Stimulated activated CD8-positive, alpha-beta memory T cell treated with anti-CD3 and anti-CD28 coated beads, Interleukin-12 subunit alpha, Interleukin-12 subunit beta, amount 100 ng/mL, for 1 hour (primary cell): ENCODE measurements at regions not wholly inside any gene's neighbourhood (a gene's known extent, or its start where the extent isn't known, plus 50 kb on each side); places are given as distances from the start of the nearest gene placed in this dataset.
"Not testable (repeated sequence)": the region's sequence is repeated elsewhere in the genome, so short reads cannot be mapped to it uniquely, and the experiment has no call there.

Experiments
- DNase-seq: peaks from one replicate; pipeline ENCODE4 v3.0.0-alpha.2; 2020; ENCODE audit warnings: low read depth

DNA sequence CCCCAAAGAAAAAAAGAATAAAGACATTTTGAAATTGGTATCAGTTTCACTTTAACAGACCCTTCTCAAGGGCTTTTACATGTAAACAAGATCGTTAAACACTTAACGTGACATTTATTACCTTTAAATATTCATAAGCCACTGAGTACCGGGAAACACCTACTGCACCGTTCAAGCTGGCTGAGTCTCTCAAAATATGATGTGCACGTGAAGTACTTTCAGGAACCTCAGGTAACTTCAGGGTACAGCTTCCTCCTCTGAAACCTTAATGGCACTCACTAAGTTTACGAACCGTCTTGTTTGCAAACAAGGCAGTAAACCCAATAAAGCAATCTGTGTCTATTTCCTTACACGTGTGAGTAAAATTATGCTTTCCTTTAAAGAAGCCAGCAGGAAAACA lies 105.5 kb upstream of the TENM4 start:
- DNase-seq, result no peak

DNA sequence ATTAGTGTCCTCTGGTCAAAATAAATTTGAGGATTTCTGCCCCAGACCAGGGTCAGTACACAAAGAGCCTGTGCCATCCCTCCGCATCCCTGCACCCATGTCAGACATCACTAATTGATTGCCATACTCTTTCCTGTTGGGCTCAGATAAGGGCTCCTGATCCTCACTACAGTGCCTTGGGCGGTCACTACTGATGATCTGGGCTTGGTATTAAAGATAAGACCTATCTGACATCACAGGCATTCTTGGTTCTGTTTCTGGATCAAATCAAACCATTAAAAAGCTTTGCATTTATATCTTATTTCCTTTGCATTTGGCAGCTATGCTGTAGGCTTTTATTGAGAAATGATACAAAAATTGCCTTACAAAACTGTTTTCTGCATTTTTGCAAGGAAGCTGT lies 103.5 kb upstream of the TENM4 start:
- no peak for DNase-seq

DNA sequence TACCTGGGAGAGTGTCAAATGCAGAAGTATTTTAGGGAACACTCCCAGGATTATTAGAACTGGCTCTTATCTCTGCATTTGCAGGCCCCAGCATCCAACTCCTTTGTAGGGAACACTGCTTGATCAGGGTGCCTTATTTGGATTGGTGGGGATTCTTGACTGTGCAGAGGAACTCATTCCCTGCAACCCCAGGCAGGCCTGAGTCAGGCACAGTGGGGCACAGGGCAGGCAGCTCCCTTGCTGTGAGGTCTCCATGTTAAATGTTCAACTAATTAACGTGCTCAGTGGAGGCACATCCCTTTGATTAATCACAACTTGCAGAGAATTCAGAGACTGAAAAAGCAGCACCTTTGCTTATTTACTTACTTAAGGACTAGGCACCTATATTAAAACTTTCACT lies 102.3 kb upstream of the TENM4 start:
- no peak for DNase-seq

DNA sequence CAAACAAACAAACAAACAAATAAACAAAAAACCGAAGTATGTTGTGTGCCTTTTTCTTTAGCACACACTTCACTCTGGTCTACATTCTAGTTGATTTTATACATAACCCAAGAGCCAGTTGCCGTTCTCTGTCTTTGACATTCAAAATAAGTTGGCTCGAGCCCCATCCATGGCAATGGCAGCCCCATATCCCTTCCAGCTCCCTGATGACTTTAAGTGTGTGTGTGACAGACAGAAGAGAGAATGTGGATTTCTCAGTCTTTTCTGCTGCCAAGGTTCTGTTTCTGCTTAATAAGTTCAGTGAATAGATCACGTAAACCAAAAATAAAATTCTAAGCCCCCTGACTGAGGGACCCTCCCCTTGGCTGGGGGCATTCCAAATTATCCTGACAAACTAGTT lies 100.6 kb upstream of the TENM4 start:
- DNase-seq, result no peak

DNA sequence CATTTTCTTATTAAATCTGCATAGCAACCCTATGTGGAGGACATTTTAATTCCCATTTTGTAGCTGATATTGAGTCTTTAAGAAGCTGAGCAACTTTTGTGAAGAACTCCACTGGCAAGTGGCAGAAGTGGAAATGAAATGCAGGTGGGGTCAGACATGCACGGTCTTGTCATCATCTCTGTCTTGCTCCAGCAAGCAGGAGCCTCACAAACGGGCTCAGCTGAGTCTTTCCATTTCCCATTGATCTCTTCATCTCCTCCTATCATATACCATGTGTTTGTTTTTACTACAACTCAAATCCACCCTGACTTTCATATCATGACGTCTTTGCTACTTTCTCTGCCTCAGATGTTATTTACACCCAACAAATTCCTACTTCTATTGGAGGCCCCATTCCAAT lies 97.9 kb upstream of the TENM4 start:
- no peak for DNase-seq

DNA sequence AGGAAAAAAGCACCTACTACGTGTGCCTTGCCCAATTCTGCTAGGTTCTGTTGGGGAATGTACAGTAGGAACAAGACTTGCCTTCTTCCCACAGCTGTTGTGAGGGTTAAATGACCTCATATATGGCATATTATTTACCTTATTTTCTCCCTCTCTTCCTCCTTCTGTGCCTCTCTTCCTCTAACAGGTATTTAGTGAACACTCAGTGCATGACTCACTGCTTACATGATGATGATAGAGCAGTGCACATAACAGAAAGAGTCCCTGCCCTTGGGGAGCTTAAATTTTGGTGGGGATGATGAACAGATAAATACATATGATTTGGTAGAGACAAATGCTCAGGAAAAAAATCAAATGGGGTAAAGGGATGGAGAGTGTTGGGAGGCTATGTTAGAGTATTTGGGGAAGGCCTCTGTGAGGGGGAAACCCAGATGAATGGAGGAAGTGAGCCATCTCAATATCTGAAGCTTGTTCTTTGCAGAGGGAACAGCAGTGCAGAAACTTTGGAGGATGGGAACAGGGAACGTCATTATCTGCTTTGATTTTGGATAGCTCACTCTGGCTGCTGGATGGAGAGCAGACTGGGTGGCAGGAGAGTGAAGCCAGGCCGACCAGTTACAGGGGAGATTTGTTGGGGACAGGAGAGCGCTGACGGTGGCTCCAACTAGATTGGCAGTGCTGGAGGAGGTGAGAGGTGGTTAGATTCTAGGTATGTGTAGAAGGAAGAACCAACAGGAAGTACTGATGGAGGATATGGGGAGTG lies 95.5 kb upstream of the TENM4 start:
- DNase-seq, result no peak

DNA sequence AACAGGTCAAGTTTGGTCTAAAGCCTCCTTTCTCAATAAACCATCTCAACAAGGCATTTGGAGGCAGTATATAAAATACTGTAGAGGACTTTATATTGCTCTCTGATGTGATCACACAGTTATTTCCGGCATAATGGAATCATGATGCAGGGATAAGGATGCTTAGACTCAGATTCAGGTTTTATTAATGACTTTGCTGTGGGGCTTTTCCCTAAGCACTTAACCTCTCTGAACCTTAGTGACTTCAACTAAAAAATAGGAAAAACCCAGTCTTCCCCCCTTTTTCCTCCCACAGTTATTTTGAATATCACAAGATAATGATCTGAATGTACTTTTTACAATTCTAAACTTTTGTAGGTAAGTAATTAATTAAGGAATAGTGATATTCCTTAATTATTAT lies 94.8 kb upstream of the TENM4 start:
- DNase-seq, result no peak

DNA sequence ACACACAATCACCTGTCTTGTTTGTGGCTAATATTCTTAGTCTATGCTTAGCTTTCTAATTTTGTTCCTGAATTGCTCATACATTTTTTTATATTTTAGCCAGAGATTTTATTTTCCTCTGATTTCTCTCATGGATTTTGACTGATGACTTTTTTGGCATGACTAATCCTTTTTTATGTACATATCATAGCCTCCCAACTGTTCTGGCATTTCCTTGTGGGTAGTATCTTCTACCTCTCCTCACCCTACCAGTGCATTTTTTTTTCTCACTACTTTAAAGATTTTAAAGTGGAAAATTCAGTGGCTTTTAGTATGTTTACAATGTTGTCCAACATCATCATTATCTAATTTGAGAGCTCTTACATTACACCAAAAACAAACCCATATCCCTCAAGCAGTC lies 84.4 kb upstream of the TENM4 start:
- DNase-seq, result no peak

DNA sequence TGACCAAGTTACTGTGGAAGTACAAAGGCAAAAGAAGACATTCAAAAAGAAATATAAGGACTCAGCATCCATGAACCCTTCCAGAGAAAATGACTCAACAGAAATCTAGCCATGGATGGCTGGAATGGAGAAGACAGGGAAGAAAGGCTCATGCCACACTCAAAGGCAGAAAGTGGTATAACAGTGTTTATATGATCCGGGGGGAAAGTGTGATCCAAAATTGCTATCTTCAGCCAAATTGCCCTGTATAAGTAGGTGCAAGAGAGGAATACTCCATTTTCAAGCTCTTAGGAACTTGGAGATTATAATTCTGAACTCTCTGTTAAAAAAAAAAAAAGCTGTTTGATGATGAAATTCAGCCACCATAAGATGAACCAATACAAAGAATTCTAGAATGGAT lies 81.8 kb upstream of the TENM4 start:
- DNase-seq, result no peak

DNA sequence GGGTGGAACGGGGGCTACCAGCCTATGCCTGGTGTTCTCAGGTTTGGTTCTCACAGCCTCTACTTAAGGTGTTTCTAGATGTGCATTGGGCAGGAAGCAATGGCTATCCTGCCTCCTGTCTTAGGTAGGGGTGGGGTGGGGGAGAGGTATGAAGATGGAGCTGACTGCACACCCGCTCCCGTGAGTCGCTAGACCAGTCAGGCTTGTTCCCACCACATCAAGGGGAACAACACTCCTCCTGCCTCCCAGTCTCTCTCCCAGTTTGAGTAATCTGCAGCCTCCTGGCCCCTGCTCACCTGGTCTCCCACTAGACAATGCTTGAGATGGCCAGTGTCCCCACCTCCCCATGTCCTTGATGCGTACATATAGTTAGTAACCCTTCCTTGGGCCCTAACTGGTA lies 79.3 kb upstream of the TENM4 start:
- no peak for DNase-seq

DNA sequence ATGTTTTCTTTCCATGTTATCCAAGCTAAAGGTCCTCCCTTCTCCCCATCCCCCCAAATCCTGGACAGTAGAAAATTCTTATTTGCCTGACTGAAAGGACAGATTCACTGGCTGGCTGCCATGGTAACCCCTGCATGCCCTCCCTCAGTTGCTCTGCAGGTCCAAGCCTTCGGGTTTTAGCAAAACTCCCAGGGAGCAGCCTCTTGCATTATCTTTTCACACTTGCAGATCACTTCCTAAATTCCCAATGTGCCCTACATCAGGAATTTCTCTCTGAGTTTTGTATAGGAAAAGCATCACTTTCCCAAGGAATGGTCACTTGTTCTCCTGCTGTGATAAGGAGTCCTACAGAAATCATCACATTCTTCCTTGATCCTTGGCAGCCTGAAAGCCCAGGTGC lies 75.0 kb upstream of the TENM4 start:
- DNase-seq, result no peak

DNA sequence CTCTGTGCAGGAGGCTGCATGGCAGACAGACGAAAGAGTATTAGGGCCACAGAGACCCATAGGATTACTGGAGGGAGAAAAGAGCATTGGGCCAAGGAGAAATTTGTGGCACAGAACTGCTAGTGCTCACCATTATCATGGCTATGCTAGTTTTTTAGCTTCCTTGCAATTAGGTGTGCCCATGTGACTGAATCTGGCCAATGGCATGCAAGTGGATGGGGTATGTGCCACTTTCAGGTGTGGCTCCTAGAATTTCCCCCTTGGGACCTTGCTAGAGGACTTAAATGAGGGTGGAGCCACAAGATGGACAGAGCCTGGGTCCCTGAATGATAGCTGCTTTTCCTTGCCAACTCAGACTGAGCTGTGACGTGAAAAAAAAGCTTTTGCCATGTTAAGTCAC lies 73.9 kb upstream of the TENM4 start:
- DNase-seq, result no peak

DNA sequence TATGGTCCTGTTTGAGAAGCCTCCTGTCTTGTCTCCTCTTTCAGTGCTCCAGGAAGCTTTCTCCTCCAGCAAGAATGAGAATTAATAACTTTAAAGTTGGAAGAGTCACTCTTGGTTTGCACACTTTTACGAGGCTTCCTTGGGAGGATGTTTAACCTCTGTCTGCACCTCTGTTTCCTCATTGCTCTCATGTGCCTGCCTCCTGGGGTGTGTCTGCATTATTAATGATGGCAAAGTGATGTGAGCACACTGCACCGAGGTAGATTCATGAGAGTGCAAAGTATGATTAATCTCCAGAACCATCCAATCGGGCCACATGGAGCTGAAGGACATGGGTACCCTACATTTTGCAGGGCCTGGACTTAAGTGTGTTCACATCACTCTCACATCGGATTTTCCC lies 73.5 kb upstream of the TENM4 start:
- no peak for DNase-seq

DNA sequence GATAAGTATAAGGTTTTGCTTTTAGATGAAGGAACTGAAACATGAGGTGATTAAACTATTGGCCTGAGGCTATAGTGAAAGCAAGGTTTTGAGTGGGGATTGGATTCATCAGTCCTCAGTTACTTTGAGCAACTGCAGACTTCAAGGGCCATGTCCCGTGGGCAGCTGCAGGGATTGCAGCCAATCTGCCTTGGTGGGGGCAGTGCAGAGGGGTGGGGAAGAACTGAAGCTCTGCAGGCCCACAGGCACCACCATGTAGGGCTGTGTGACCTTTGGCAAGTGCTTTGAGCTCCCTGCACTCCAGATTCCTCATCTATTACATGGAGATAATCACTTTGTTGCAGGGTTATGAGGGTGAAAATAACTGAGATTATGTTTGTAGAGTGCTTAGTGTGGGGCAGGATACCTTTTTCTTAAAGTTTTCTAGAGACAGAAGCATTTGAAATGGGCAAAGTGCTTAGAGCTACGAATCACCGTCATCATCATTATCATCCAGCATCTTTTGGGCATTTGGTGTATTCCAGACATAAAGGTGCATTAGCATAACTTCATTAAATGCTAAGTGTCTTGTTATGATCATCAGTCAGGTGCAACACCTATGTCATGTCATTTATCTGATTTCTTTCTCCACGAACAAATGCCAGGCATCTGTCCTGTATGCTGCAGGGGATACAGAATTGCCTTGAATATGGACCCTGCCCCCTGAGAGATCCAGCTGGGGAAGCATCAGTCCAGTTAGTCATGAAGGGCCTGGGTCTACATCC lies 72.1 kb upstream of the TENM4 start:
- no peak for DNase-seq

DNA sequence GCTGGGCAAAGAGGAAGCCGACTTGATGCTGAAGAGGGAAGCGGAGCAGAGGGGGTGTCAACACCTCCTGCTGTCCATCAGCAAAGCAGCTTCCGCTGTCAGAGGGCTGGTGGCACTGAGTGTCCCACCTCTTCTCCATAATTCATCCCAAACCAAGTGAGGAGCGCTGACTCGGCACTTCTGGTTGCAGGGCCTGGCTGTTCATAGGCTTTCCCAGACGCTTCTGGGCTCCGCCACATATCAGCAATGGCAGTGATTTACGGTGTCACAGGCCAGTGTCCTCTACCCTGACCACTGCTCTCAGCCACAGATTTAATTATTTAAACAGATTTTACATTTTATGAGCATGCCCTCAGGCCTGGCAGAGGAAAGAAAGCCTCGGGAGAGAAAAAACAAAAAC lies 70.1 kb upstream of the TENM4 start:
- DNase-seq, result no peak

DNA sequence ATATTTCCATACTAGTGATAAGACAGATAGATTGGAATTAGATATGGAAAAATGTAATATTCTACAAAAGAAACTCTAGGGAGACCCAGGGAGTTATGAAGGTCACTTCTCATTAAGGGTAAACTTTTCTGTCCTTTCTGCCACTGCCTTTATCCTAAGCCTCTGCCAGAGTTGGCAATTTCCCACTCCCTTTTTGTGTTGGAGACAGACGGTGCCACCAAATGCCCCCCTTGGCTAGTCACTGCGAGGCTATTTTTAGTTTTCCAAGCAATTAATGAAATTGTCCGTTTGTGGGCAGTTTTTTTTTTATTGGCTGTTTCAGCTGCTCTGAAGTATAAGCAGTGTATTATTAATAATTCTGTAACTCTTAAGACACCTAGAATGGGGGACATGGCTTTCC lies 67.6 kb upstream of the TENM4 start:
- no peak for DNase-seq

DNA sequence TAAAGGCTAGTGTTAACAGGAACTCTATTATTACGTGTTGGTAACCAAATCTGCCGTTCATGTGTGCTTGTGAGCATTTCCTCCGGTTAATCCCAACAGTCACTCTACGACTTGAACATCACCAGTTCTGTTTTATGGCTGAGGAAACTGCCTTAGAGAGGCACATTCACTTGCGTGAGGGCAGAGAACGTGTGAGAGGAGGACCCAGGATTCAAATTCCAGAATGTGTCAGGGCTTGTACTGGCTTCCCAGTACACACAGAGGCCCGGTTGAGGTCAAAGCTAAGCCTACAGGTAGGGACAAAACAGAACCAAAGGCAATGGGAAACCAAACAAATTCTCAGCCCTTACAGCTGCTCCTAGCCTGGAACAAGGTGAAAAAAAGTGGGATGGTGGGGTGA lies 66.9 kb upstream of the TENM4 start:
- no peak for DNase-seq

DNA sequence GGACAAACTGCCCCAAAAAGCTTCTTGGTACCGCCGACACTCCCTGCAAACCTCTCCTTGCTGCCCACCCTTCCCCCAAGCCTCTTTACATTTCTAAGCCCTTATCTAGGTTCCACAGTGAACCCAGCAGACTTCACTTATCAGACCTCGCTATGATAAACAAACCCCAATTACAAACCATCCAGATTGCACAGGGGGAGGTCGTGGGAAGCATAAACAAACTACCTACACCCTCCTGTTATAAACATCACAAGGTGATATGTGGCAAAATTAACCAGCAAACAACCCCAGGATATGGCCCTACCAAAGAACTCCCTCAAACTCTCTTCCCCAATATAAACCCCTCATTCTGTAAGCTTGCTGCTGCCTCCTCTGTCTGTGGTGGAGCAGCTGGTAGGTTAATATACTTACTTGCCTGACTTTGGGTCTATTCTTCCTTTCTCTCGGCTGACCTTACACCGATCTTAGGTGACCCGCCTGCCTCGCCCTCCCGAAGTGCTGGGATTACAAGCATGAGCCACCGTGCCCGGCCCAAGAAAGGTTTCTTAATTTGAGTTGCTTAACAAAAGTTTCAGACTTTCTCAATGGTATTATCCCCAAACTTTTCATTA lies 66.0 kb upstream of the TENM4 start:
- DNase-seq, result no peak

DNA sequence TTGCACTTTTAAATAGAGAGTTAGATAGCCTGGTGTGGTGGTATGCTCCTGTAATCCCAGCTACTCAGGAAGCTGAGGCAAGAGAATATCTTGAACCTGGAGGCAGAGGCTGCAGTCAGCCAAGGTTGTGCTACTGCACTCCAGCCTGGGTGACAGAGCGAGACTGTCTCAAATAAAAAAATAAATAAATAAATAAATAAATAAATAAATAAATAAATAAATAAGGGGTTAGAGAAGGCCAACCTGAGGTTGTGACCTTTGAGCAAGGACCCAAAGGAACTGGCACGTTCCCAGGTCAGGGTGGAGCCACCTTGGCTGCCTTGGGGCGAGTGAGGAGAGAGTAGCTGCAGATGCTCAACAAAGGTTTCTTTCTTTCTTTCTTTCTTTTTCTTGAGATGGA lies 65.3 kb upstream of the TENM4 start:
- DNase-seq, result no peak

DNA sequence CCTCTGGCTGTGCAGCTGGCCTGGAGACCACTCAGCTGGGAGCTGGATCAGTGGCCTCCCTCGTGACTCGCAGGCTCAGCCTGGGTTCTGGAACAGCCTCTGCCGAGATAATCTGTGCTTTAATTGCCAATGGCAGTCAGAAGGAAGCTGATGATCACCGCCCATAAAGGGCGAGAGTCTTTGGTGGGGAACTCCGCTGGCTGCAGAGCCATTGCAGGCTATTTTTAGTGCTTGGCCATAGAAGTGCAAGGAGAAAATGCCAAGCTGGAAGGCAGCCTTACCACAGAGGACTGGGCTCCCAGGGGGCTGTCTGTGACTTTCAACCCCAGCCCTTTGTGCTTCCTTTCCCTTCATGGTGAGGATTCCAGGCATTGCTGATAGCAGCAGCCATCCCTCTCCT lies 62.2 kb upstream of the TENM4 start:
- no peak for DNase-seq

DNA sequence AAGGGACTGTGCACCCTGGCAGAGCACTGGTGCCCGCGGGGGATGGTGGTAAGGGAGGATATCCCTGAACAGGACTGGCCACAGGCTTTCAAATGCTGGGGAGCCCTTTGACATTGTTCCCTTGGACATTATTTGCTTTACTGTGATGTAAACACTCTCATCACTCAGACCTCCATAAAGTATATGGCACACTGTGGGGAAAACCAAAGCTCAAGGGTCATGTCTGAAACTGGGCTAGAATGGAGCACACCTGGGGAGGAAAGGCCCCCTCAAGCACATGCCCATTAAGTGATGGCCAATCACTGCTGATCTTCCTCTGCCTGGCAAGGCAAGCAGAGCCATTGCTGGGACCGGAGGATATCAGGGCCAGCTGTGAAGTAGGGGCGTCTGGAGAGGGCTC lies 60.9 kb upstream of the TENM4 start:
- no peak for DNase-seq

DNA sequence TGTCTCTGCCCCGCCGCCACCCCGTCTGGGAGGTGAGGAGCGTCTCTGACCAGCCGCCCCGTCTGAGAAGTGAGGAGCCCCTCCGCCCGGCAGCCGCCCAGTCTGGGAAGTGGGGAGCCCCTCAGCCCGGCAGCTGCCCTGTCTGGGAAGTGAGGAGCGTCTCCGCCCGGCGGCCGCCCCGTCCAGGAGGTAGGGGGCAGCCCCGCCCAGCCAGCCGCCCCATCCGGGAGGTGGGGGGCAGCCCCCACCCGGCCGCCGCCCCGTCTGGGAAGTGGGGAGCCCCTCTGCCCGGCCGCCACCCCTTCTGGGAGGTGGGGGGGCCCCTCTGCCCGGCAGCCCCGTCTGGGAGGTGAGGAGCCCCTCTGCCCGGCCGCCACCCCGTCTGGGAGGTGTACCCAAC lies 59.1 kb upstream of the TENM4 start:
- DNase-seq, result not testable (repeated sequence)

DNA sequence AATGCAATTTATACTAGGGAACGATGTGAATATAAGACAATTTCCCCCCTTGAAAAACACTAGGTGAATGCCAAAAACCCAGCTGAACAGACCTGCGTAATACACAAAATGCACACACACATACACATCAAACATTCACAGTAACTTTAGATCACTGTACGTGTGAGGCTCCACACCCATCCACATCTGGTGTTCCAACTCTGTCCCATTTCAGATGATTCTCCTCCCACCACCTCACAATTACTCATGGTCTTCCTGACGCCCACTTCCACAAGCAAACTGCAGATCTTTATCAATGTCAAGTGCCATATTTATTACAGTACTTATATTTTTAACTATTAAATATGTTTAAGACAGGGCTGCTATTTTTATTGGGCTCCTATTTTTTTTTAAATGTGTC lies 57.8 kb upstream of the TENM4 start:
- no peak for DNase-seq
